SK-N-SH treated with all-trans-retinoic acid at 6 μM for 48 hours (cell line): ENCODE measurements at regions not wholly inside any gene's neighbourhood (a gene's known extent, or its start where the extent isn't known, plus 50 kb on each side); places are given as distances from the start of the nearest gene placed in this dataset.

Experiments
- ATAC-seq: fragments of 200-7000 bp; cut with Tn5 transposase; 3 replicates; pipeline ENCODE4 v1.9.1; 2020; ENCODE audit warnings: mild to moderate bottlenecking, moderate library complexity
- ARNTL ChIP-seq: fragments of 450-650 bp; formaldehyde crosslinking; IDR thresholded peaks from 2 replicates; pipeline ENCODE4 v1.5.0; 2020; ENCODE audit warnings: low read depth, mild to moderate bottlenecking, moderate library complexity, borderline replicate concordance
- BACH2 ChIP-seq: fragments of 250-450 bp; sonication (Bioruptor Pico); IDR thresholded peaks from 2 replicates; pipeline ENCODE4 v1.9.0; 2021; ENCODE audit warnings: mild to moderate bottlenecking, borderline replicate concordance
- CSDC2 ChIP-seq: fragments of 250-450 bp; sonication (Bioruptor Pico); IDR thresholded peaks from 2 replicates; pipeline ENCODE4 v1.5.0; 2020; ENCODE audit warnings: mild to moderate bottlenecking, moderate library complexity
- ESRRG ChIP-seq: fragments of 250-450 bp; sonication (Bioruptor Pico); IDR thresholded peaks from 2 replicates; pipeline ENCODE4 v1.6.1; 2021; ENCODE audit warnings: mild to moderate bottlenecking
- GLIS3 ChIP-seq: fragments of 250-450 bp; sonication (Bioruptor Pico); IDR thresholded peaks from 2 replicates; pipeline ENCODE4 v1.5.0; 2020; ENCODE audit warnings: mild to moderate bottlenecking, moderate library complexity
- ISL1 ChIP-seq: fragments of 250-450 bp; sonication (Bioruptor Pico); IDR thresholded peaks from 2 replicates; pipeline ENCODE4 v2.1.2; 2022; ENCODE audit warnings: mild to moderate bottlenecking, moderate library complexity
- OSR1 ChIP-seq: fragments of 250-450 bp; sonication (Bioruptor Pico); IDR thresholded peaks from 2 replicates; pipeline ENCODE4 v1.8.0; 2022; ENCODE audit warnings: moderate library complexity, mild to moderate bottlenecking, inconsistent platforms
- PPARA ChIP-seq: fragments of 250-450 bp; sonication (Bioruptor Pico); IDR thresholded peaks from 2 replicates; pipeline ENCODE4 v1.5.0; 2020; ENCODE audit warnings: mild to moderate bottlenecking, borderline replicate concordance
- RARB ChIP-seq: fragments of 250-450 bp; sonication (Bioruptor Pico); IDR thresholded peaks from 2 replicates; pipeline ENCODE4 v1.8.0; 2021; ENCODE audit warnings: mild to moderate bottlenecking, moderate library complexity
- TCF4 ChIP-seq: fragments of 250-450 bp; sonication (Bioruptor Pico); IDR thresholded peaks from 2 replicates; pipeline ENCODE4 v1.8.0; 2021; ENCODE audit warnings: mild to moderate bottlenecking, moderate library complexity, borderline replicate concordance
- TOX ChIP-seq: fragments of 250-450 bp; sonication (Bioruptor Pico); IDR thresholded peaks from 2 replicates; pipeline ENCODE4 v1.8.0; 2021; ENCODE audit warnings: mild to moderate bottlenecking, moderate library complexity, borderline replicate concordance
- ZFP3 ChIP-seq: fragments of 250-450 bp; sonication (Bioruptor Pico); IDR thresholded peaks from 2 replicates; pipeline ENCODE4 v1.5.0; 2020; ENCODE audit warnings: mild to moderate bottlenecking, moderate library complexity
- ZFP30 ChIP-seq: fragments of 450-650 bp; formaldehyde crosslinking; IDR thresholded peaks from 2 replicates; pipeline ENCODE4 v1.5.0; 2022; ENCODE audit warnings: mild to moderate bottlenecking, moderate library complexity
- ZNF8 ChIP-seq: fragments of 450-650 bp; formaldehyde crosslinking; IDR thresholded peaks from 2 replicates; pipeline ENCODE4 v1.5.0; 2020; ENCODE audit warnings: mild to moderate bottlenecking, moderate library complexity
- TF ChIP-seq, protein P1 (sequence below): fragments of 250-450 bp; sonication (Bioruptor Pico); IDR thresholded peaks from 2 replicates; pipeline ENCODE4 v1.5.0; 2020; ENCODE audit warnings: mild to moderate bottlenecking, moderate library complexity
- TF ChIP-seq, protein P2 (sequence below): fragments of 250-450 bp; sonication (Bioruptor Pico); IDR thresholded peaks from 2 replicates; pipeline ENCODE4 v1.5.1; 2020; ENCODE audit warnings: low read depth, mild to moderate bottlenecking, moderate library complexity
- TF ChIP-seq, protein P3 (sequence below): fragments of 250-450 bp; sonication (Bioruptor Pico); IDR thresholded peaks from 2 replicates; pipeline ENCODE4 v1.8.0; 2021; ENCODE audit warnings: low read depth, mild to moderate bottlenecking, moderate library complexity, borderline replicate concordance
- TF ChIP-seq, protein P4 (sequence below): fragments of 250-450 bp; sonication (Bioruptor Pico); IDR thresholded peaks from 2 replicates; pipeline ENCODE4 v1.5.1; 2021; ENCODE audit warnings: mild to moderate bottlenecking, moderate library complexity
- TF ChIP-seq, protein P5 (sequence below): fragments of 250-450 bp; sonication (Bioruptor Pico); IDR thresholded peaks from 2 replicates; pipeline ENCODE4 v1.8.0; 2020; ENCODE audit warnings: mild to moderate bottlenecking, moderate library complexity, borderline replicate concordance

DNA sequence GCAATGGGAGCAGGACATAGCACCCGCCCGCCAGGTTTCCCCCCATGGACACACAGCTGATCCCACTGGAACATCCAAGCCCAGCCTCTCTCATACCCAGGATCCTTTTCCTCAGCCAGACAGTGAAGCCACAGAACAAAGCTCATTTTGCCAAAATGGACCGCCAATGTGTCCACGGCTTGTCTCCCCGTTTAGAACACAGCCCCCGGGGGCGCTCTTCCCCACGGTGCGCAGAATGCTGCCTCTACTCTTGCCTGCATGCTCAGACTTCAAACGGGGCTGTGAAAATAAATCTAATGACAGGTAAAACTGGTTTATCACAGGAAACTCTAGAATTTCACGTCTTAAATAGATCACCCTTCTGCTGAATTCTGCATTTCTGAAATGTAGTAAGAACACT, 548.5 kb upstream of the ID2 start (continued):
- TF ChIP-seq, protein P1, sequence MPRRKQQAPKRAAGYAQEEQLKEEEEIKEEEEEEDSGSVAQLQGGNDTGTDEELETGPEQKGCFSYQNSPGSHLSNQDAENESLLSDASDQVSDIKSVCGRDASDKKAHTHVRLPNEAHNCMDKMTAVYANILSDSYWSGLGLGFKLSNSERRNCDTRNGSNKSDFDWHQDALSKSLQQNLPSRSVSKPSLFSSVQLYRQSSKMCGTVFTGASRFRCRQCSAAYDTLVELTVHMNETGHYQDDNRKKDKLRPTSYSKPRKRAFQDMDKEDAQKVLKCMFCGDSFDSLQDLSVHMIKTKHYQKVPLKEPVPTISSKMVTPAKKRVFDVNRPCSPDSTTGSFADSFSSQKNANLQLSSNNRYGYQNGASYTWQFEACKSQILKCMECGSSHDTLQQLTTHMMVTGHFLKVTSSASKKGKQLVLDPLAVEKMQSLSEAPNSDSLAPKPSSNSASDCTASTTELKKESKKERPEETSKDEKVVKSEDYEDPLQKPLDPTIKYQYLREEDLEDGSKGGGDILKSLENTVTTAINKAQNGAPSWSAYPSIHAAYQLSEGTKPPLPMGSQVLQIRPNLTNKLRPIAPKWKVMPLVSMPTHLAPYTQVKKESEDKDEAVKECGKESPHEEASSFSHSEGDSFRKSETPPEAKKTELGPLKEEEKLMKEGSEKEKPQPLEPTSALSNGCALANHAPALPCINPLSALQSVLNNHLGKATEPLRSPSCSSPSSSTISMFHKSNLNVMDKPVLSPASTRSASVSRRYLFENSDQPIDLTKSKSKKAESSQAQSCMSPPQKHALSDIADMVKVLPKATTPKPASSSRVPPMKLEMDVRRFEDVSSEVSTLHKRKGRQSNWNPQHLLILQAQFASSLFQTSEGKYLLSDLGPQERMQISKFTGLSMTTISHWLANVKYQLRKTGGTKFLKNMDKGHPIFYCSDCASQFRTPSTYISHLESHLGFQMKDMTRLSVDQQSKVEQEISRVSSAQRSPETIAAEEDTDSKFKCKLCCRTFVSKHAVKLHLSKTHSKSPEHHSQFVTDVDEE (CRISPR knock-in tag) = no peak
- TF ChIP-seq PPARA = no peak

DNA sequence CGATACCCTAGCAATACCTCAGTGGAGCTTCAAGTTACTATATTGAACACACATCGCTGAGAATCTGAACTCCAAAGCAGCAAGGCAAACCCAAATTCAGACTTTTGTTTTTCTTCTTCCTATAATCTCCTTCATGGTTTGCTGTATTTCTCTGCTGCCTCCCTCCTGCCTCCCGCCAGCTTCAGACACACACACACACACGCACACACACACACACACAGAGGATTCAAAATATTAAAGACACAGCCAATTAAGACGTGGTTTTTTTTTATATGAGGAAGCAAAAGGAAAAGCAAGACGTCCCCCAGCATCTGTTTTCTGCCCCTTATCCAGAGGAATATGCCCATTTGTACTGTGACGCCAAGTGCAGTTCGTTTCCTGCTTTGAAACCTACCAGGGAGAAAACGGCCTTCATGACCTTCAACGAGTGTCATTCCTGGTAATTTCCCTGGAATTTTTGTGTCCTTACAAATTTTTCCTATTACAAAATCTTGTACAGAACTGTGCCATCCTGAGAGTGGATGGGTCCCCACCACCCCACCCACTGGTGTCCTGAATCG, 547.9 kb upstream of the ID2 start:
- TF ChIP-seq OSR1 (CRISPR knock-in tag) (no peak), CSDC2 (CRISPR knock-in tag) (no peak), RARB (CRISPR knock-in tag) (no peak), PPARA (no peak), ZFP3 (CRISPR knock-in tag) (no peak), ZNF8 (CRISPR knock-in tag) (no peak)
- TF ChIP-seq, protein P2, sequence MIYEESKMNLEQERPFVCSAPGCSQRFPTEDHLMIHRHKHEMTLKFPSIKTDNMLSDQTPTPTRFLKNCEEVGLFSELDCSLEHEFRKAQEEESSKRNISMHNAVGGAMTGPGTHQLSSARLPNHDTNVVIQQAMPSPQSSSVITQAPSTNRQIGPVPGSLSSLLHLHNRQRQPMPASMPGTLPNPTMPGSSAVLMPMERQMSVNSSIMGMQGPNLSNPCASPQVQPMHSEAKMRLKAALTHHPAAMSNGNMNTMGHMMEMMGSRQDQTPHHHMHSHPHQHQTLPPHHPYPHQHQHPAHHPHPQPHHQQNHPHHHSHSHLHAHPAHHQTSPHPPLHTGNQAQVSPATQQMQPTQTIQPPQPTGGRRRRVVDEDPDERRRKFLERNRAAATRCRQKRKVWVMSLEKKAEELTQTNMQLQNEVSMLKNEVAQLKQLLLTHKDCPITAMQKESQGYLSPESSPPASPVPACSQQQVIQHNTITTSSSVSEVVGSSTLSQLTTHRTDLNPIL (CRISPR knock-in tag) = no peak
- TF ChIP-seq, protein P3, sequence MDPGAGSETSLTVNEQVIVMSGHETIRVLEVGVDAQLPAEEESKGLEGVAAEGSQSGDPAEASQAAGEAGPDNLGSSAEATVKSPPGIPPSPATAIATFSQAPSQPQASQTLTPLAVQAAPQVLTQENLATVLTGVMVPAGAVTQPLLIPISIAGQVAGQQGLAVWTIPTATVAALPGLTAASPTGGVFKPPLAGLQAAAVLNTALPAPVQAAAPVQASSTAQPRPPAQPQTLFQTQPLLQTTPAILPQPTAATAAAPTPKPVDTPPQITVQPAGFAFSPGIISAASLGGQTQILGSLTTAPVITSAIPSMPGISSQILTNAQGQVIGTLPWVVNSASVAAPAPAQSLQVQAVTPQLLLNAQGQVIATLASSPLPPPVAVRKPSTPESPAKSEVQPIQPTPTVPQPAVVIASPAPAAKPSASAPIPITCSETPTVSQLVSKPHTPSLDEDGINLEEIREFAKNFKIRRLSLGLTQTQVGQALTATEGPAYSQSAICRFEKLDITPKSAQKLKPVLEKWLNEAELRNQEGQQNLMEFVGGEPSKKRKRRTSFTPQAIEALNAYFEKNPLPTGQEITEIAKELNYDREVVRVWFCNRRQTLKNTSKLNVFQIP (CRISPR knock-in tag) = no peak
- TF ChIP-seq, protein P1 (CRISPR knock-in tag) = no peak
- TF ChIP-seq, all 23 proteins: peak for 0
- ATAC-seq = no peak

DNA sequence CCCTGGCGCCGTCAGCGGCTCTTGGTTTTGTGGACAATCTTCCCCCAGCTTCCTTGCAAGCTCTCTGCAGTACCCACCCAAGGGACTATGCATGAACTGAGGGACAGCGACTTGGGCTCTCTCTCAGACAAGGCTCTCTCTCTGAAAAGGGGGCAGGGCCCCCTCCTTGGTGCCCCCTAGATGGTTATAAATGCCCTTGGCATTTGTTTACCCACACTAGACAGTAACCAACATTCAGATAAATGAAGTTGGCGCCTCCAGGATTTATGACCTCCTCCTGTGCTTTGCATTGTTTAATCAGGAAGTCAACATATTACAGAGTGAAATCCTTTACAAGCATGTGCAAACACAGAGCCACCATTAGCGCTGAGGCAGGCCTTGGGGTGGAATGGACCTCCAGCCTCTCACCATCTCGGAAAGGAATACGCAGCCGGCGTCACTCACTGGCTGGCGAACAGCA, 547.4 kb upstream of the ID2 start:
- no peak for ATAC-seq
- TF ChIP-seq ZFP3 (CRISPR knock-in tag) (no peak), ESRRG (no peak), CSDC2 (CRISPR knock-in tag) (no peak), GLIS3 (CRISPR knock-in tag) (no peak), ZNF8 (CRISPR knock-in tag) (no peak), ARNTL (CRISPR knock-in tag) (no peak), BACH2 (no peak), ISL1 (no peak), TCF4 (no peak), RARB (CRISPR knock-in tag) (no peak), TOX (CRISPR knock-in tag) (no peak), ZFP30 (CRISPR knock-in tag) (no peak)
- TF ChIP-seq, protein P1 (CRISPR knock-in tag) = no peak
- TF ChIP-seq, protein P4, sequence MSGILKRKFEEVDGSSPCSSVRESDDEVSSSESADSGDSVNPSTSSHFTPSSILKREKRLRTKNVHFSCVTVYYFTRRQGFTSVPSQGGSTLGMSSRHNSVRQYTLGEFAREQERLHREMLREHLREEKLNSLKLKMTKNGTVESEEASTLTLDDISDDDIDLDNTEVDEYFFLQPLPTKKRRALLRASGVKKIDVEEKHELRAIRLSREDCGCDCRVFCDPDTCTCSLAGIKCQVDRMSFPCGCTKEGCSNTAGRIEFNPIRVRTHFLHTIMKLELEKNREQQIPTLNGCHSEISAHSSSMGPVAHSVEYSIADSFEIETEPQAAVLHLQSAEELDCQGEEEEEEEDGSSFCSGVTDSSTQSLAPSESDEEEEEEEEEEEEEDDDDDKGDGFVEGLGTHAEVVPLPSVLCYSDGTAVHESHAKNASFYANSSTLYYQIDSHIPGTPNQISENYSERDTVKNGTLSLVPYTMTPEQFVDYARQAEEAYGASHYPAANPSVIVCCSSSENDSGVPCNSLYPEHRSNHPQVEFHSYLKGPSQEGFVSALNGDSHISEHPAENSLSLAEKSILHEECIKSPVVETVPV (CRISPR knock-in tag) = no peak
- TF ChIP-seq, protein P5, sequence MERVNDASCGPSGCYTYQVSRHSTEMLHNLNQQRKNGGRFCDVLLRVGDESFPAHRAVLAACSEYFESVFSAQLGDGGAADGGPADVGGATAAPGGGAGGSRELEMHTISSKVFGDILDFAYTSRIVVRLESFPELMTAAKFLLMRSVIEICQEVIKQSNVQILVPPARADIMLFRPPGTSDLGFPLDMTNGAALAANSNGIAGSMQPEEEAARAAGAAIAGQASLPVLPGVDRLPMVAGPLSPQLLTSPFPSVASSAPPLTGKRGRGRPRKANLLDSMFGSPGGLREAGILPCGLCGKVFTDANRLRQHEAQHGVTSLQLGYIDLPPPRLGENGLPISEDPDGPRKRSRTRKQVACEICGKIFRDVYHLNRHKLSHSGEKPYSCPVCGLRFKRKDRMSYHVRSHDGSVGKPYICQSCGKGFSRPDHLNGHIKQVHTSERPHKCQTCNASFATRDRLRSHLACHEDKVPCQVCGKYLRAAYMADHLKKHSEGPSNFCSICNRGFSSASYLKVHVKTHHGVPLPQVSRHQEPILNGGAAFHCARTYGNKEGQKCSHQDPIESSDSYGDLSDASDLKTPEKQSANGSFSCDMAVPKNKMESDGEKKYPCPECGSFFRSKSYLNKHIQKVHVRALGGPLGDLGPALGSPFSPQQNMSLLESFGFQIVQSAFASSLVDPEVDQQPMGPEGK (CRISPR knock-in tag) = no peak
- TF ChIP-seq, protein P2 (CRISPR knock-in tag) = no peak
